Myocyte (in vitro differentiated cells): ENCODE measurements at regions not wholly inside any gene's neighbourhood (a gene's known extent, or its start where the extent isn't known, plus 50 kb on each side); places are given as distances from the start of the nearest gene placed in this dataset.

Experiments used
- DNase-seq: peaks from one replicate; pipeline ENCODE4 v3.0.0-alpha.2; 2012; ENCODE audit warnings: low read depth

- no peak for DNase-seq
These were observed 300.1 kb upstream of the C2CD4B start for GRCh38 chr15:62465173-62465572.

DNA sequence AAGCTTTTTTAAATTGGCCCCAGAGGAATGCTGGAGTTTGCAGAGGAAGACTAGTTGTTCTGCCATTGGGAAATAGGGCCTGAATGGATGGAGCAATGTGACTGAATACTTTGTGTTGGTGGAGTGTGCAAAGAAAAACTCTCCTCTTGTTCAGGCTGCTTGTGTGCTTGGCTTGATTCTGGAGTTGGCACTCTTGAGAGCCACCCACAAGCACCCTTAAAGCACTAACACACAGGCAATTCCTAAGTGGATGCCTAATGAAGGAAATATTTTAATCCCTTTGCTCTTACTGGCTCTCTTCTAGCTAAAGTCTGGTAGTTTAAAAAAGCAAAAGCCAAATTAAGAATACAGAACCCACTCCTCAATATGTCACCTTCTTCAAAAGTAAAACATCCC lies 304.4 kb upstream of the C2CD4B start:
- DNase-seq, result no peak

DNA sequence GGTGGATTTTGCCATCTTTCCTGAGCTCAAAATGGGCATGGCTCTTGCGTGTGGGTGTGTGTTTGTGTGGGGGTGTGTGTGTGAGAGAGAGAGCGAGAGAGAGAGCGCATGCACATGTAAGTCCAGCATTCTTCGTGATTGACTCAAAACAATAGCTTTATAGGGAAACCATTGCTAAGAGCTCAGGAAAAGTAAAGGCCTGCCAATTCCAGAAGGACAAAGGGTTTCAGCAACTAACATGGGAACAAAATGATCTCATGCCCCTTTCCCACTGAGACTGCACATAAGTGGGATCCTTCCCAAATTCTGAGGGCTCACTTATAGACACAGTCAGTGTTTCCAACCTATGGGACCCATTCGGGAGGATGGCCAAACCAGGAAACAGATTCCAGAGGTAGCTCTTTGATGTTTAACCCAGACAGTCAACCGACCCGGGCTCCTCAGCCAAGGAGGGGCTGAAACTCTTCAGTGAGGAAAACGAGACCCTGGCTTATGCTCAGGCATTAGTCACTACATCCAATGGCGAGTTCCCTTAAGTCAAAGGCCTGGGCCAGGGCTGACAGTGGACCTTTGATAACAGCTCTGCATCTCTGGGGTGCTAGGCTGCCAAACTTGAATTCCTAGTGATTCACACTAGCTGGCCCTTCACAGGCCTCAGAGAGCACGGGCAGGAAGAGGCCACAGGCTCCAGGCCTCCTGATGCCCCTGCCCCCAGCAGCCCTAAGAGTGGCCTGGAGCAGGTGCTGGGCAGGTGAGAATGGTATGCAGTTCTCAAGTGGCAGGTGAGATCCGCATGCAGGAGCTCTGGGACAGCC lies 305.0 kb upstream of the C2CD4B start:
- peak; percentile 56 for DNase-seq

GRCh38 chr15:62472616-62473299 lies 307.7 kb upstream of the C2CD4B start:
- peak; percentile 90 for DNase-seq

- DNase-seq, result no peak
These were observed 309.1 kb upstream of the C2CD4B start for GRCh38 chr15:62474021-62474770.

GRCh38 chr15:62474771-62475124 lies 309.7 kb upstream of the C2CD4B start:
- DNase-seq, result no peak

DNA sequence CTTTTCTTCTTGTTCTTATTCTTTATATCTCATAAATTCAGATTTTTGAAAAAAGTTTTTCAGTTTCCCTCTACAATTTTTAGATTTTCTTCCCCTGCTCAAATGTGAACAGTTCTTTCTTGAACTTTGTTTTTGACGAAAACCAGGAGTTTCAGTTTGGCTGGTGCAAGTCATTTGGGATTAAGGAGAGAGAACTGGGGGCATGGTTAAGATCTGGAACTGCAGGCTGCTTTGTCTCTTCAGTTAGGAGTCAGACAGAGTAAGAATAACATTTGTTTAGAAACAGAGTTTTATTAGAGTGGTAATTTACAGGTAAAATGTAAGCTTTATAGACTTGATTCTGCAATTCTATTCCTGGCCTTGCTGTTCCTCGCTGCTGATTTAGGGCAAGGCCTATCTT lies 310.5 kb upstream of the C2CD4B start:
- DNase-seq, result no peak

- no peak for DNase-seq
These were observed 311.1 kb upstream of the C2CD4B start for GRCh38 chr15:62476163-62476562.

GRCh38 chr15:62477929-62478328 lies 312.8 kb upstream of the C2CD4B start:
- DNase-seq, result no peak

GRCh38 chr15:62482785-62483429 lies 317.8 kb upstream of the C2CD4B start:
- DNase-seq, result peak; percentile 34

- peak; percentile 52 for DNase-seq
These were observed 318.7 kb upstream of the C2CD4B start for GRCh38 chr15:62483814-62484213.

DNA sequence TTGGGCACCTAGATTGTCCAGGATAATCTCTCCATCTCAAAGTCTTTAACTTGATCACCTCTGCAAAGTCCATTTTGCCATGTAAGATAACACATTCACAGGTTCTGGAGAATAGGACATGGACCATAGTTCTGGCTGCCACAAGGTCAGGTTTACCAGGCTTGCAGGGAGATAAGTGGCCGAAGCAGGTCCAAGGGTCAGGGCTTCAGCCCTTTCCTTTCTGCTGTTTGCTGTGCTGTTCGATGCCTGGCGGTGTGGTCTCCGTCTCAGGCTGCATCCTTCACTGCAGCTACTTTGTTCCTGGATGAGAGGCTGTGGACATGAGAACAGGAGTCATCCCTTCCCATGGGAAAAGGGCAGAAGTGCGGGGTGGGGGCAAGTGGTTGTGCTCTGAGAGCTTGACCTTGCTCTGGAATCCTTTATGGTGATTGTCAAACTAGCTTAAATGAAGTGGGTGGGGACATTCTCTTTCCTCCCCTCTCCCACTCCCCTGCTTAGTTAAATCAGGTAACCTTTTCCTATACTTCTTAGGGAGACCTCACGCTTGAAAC lies 320.2 kb upstream of the C2CD4B start:
- DNase-seq, result no peak

DNA sequence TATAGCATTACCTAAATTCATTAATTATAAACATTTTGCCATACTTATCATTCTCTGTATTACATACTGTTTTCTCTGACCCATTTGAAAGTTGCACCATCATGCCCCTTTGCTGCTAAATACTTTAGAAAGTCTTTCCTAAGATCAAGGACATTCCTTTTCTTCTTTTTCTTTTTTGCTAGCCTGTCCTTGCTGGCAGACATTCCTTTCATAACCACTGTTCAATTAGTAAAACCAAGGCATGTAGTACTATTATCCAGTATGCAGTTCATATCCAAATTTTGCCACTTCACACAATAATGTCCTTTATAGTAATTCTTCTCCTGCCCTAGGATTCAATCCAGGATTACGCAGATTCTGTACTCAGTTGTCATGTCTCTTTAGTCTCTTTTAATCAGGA lies 321.0 kb upstream of the C2CD4B start:
- DNase-seq, result no peak

GRCh38 chr15:62488387-62488786 lies 323.3 kb upstream of the C2CD4B start:
- DNase-seq, result no peak

DNA sequence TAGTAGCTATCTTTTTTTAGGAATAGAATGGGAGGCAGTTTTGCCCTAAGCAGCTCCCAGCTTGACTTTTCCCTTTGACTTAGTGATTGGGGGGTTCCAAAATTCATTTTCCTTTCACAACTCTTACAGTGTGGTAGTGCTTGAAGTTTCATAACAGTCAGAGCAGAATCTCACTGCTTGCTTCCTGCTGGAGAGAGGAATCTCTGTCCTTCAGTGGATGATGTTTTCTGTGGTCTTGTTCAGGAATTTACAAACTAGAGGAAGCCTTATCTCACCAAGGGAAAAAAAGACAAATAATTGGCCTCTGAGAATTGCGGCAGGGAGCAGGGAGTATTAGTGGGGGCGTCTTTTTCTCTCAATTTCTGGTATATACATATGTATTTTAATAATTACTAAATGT lies 326.6 kb upstream of the C2CD4B start:
- DNase-seq, result peak; percentile 36

- peak; percentile 84 for DNase-seq
These were observed 327.8 kb upstream of the C2CD4B start for GRCh38 chr15:62492900-62493299.

GRCh38 chr15:62494197-62494596 lies 329.1 kb upstream of the C2CD4B start:
- no peak for DNase-seq

DNA sequence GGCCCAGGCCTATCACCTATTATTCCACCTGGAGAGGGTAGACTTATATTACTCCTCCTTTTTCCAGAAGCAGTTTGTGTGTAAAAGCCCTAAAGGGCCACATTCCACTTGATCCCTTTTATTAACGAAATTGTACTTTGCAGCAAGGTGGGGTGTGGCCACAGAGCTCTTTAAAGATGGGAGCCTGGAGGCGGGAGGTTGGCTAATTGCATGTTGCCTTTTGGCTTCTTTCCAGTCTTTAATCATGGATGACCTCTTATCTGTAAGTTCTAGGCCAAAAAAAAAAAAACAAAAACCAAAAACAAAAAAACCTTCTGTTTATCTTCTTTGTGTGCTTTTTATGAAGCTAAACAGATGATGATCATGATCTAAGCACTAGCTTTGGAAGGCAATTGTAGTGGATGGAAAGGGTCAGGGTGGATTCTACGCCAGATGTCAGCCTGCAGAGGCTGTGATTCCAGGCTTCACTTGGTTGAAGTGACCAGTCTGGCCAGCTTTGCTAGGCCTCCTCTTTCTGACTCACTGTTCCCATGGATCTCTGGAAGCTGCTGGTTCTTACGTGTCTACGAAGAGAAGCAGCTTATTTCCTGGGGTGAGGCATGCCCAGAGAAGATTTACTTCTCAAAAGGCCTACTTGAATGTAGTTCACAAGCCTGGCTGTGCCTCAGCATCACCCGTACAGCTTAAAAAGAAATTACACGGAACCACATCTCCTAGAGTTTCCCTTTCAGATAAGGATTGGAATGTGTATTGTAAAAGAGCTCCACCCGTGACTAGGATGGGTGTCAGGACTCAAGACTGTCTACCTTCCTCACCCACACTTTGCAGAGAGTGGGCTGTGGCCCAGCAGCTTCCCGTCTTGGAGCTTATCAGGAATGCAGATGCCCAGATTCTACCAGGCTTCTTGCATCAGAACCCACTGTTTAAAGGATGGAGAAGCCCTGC lies 330.9 kb upstream of the C2CD4B start:
- DNase-seq, result peak; percentile 58

GRCh38 chr15:62497356-62497755 lies 332.3 kb upstream of the C2CD4B start:
- DNase-seq, result peak; percentile 46

DNA sequence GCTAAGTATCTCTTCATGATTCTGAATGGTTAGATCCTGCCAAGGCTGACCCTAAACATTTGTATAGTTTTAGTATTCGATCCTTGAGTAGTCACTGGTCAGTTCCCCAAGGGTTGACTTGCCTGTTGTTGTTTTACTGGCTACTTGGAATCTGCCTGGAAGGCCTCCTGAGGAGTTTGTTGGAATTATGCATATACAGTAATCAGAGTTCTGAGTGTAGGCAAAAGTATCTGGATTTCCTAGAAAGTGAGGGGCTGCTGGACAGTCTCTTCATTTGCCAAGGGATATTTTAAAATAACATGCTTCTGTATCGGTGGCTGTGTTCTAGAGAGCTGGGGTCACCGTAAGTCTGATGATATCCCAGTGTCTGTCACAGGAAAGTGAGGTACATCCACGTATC lies 333.2 kb upstream of the C2CD4B start:
- no peak for DNase-seq
